IMR-90 (cell line): ENCODE measurements at regions not wholly inside any gene's neighbourhood (a gene's known extent, or its start where the extent isn't known, plus 50 kb on each side); places are given as distances from the start of the nearest gene placed in this dataset.

Experiments
- ATAC-seq: fragments of 200-7000 bp; cut with Tn5 transposase; 2 replicates; pipeline ENCODE4 v1.9.1; 2020; ENCODE audit warnings: low read depth, mild to moderate bottlenecking, moderate library complexity
- BruUV-seq: library from RNA; stranded (reverse); fragments of 400-500 nt; replicated peaks from 2 replicates; lab custom pipeline; 2021; lab: Mats Ljungman, UMichigan
- CTCF ChIA-PET: fragments of 300-600 bp; formaldehyde crosslinking; extraction: SDS; loops from one replicate; lab custom pipeline; 2021; ENCODE audit warnings: antibody characterized with exemption; lab: Yijun Ruan, JAX
- POLR2A ChIA-PET: fragments of 300-600 bp; sonication (Branson Sonifier 250); formaldehyde crosslinking; loops from one replicate; lab custom pipeline; 2022; ENCODE audit warnings: antibody characterized with exemption; ENCODE audit not compliant: unreplicated experiment; lab: Charles Lee
- DNase-seq: peaks from one replicate; pipeline ENCODE4 v3.0.0; 2013
- H2AFZ ChIP-seq: replicated peaks from 2 replicates; pipeline ENCODE3; 2013; ENCODE audit warnings: low read length, mild to moderate bottlenecking; ENCODE audit not compliant: poor library complexity
- H2AK5ac ChIP-seq: 2 replicates; pipeline ENCODE4 v1.6.1; 2013; ENCODE audit warnings: low read depth, low read length, inconsistent platforms
- H2AK9ac ChIP-seq: replicated peaks from 2 replicates; pipeline ENCODE3; 2013; ENCODE audit warnings: mild to moderate bottlenecking, low read depth, low read length, moderate library complexity; ENCODE audit not compliant: poor library complexity
- H2BK120ac ChIP-seq: 2 replicates; pipeline ENCODE4 v1.6.1; 2013; ENCODE audit warnings: low read depth, low read length, inconsistent platforms
- H2BK15ac ChIP-seq: 3 replicates; pipeline ENCODE4 v1.6.1; 2013; ENCODE audit warnings: low read depth, low read length, inconsistent platforms
- H2BK20ac ChIP-seq: 2 replicates; pipeline ENCODE4 v1.6.1; 2013; ENCODE audit warnings: low read depth, mild to moderate bottlenecking, inconsistent platforms, low read length, moderate library complexity
- H2BK5ac ChIP-seq: 2 replicates; pipeline ENCODE4 v1.6.1; 2013; ENCODE audit warnings: mild to moderate bottlenecking, low read depth, low read length, inconsistent platforms; ENCODE audit not compliant: poor library complexity, severe bottlenecking
- H3K14ac ChIP-seq: replicated peaks from 2 replicates; pipeline ENCODE4 v1.6.1; 2013; ENCODE audit warnings: low read depth, low read length, inconsistent platforms
- H3K18ac ChIP-seq: 2 replicates; pipeline ENCODE4 v1.6.1; 2013; ENCODE audit warnings: low read depth, low read length, control low read depth
- H3K23ac ChIP-seq: 2 replicates; pipeline ENCODE4 v1.6.1; 2013; ENCODE audit warnings: low read depth, low read length, inconsistent platforms
- H3K27ac ChIP-seq: 2 replicates; pipeline ENCODE4 v1.5.1; 2013; ENCODE audit warnings: mild to moderate bottlenecking, control low read depth, low read length; ENCODE audit not compliant: insufficient read depth
- H3K27me3 ChIP-seq: 2 replicates; pipeline ENCODE4 v1.6.1; 2013; ENCODE audit warnings: low read length; ENCODE audit not compliant: control insufficient read depth, insufficient read depth
- H3K36me3 ChIP-seq: 2 replicates; pipeline ENCODE4 v1.6.1; 2013; ENCODE audit warnings: low read length, mixed read lengths; ENCODE audit not compliant: control insufficient read depth, insufficient read depth
- H3K4ac ChIP-seq: 2 replicates; pipeline ENCODE4 v1.6.1; 2013; ENCODE audit warnings: low read depth, low read length, inconsistent platforms
- H3K4me1 ChIP-seq: 2 replicates; pipeline ENCODE4 v1.6.1; 2013; ENCODE audit warnings: low read length, mixed read lengths; ENCODE audit not compliant: control insufficient read depth, insufficient read depth
- H3K4me2 ChIP-seq: 2 replicates; pipeline ENCODE4 v1.6.1; 2013; ENCODE audit warnings: low read depth, mild to moderate bottlenecking, control low read depth, low read length, moderate library complexity
- H3K4me3 ChIP-seq: 2 replicates; pipeline ENCODE4 v1.5.1; 2013; ENCODE audit warnings: low read depth, mild to moderate bottlenecking, control low read depth, low read length, moderate library complexity; ENCODE audit not compliant: insufficient read depth
- H3K56ac ChIP-seq: 2 replicates; pipeline ENCODE4 v1.6.1; 2013; ENCODE audit warnings: low read length, inconsistent platforms; ENCODE audit not compliant: insufficient read depth; ENCODE audit errors: extremely low read depth
- H3K79me1 ChIP-seq, 2 experiments: 2 replicates each; pipeline ENCODE4 v1.6.1; 2013; ENCODE audit warnings: low read length in 2 of 2, inconsistent platforms in 1 of 2, low read depth in 1 of 2
- H3K9ac ChIP-seq: 2 replicates; pipeline ENCODE4 v1.6.1; 2013; ENCODE audit warnings: low read depth, low read length, control low read depth
- H3K9me1 ChIP-seq: 2 replicates; pipeline ENCODE4 v1.6.1; 2013; ENCODE audit warnings: low read length, inconsistent platforms; ENCODE audit not compliant: insufficient read depth
- H3K9me3 ChIP-seq: 2 replicates; pipeline ENCODE4 v1.6.1; 2013; ENCODE audit warnings: low read length; ENCODE audit not compliant: control insufficient read depth, insufficient read depth
- H4K20me1 ChIP-seq: 2 replicates; pipeline ENCODE4 v1.6.1; 2013; ENCODE audit warnings: low read length, inconsistent platforms; ENCODE audit not compliant: insufficient read depth
- H4K5ac ChIP-seq: 2 replicates; pipeline ENCODE4 v1.6.1; 2013; ENCODE audit warnings: mild to moderate bottlenecking, low read depth, low read length, control low read depth
- H4K8ac ChIP-seq, 2 experiments: 2 replicates each; pipeline ENCODE4 v1.6.1; 2013; ENCODE audit warnings: low read depth in 2 of 2, low read length in 2 of 2, control low read depth in 1 of 2, inconsistent platforms in 1 of 2
- H4K91ac ChIP-seq: 2 replicates; pipeline ENCODE4 v1.6.1; 2013; ENCODE audit warnings: low read depth, low read length, inconsistent platforms; ENCODE audit not compliant: insufficient read depth
- BHLHE40 ChIP-seq: fragments of 150-350 bp; IDR thresholded peaks from 2 replicates; pipeline ENCODE4 v1.6.1; 2016; ENCODE audit warnings: mild to moderate bottlenecking, low read depth, low read length
- CEBPB ChIP-seq: IDR thresholded peaks from 2 replicates; pipeline ENCODE4 v1.6.1; 2012; ENCODE audit warnings: low read depth, low read length, improper control_type of control experiment
- CHD1 ChIP-seq: IDR thresholded peaks from 2 replicates; pipeline ENCODE4 v1.6.1; 2012; ENCODE audit warnings: low read depth, low read length, improper control_type of control experiment
- ELK1 ChIP-seq: fragments of 150-350 bp; IDR thresholded peaks from 2 replicates; pipeline ENCODE4 v1.6.1; 2016; ENCODE audit warnings: low read depth, mild to moderate bottlenecking, low read length, moderate library complexity, borderline replicate concordance
- MAFK ChIP-seq: IDR thresholded peaks from 2 replicates; pipeline ENCODE4 v1.6.1; 2012; ENCODE audit warnings: low read depth, low read length, improper control_type of control experiment
- MAZ ChIP-seq: IDR thresholded peaks from 2 replicates; pipeline ENCODE4 v1.6.1; 2012; ENCODE audit warnings: low read depth, mild to moderate bottlenecking, low read length, improper control_type of control experiment, moderate library complexity, borderline replicate concordance
- NFE2L2 ChIP-seq: fragments of 150-350 bp; IDR thresholded peaks from 2 replicates; pipeline ENCODE4 v1.6.1; 2016; ENCODE audit warnings: low read depth, mild to moderate bottlenecking, low read length
- POLR2A ChIP-seq: IDR thresholded peaks from 2 replicates; pipeline ENCODE4 v1.6.1; 2012; ENCODE audit warnings: mild to moderate bottlenecking, low read depth, low read length
- RAD21 ChIP-seq: IDR thresholded peaks from 2 replicates; pipeline ENCODE4 v1.6.1; 2012; ENCODE audit warnings: low read length, improper control_type of control experiment
- RFX5 ChIP-seq: IDR thresholded peaks from 2 replicates; pipeline ENCODE4 v1.8.0; 2012; ENCODE audit warnings: low read depth, mild to moderate bottlenecking, low read length, moderate library complexity
- SMC3 ChIP-seq: fragments of 150-350 bp; IDR thresholded peaks from 2 replicates; pipeline ENCODE4 v1.6.1; 2016; ENCODE audit warnings: low read depth, mild to moderate bottlenecking, antibody characterized with exemption, low read length, moderate library complexity
- USF2 ChIP-seq: fragments of 150-350 bp; IDR thresholded peaks from 2 replicates; pipeline ENCODE4 v1.6.1; 2017; ENCODE audit warnings: mild to moderate bottlenecking, antibody characterized with exemption, low read length, low read depth
- WGBS, 2 experiments: methylation state at CpG; one replicate each; pipeline versions ENCODE4 v1.1.5 to v1.1.7; 2013; ENCODE audit warnings: missing lambda C conversion rate in 2 of 2; ENCODE audit not compliant: insufficient read length in 1 of 2; ENCODE audit errors: extremely low coverage in 2 of 2; 5-methylcytosine and 5-hydroxymethylcytosine counted together
- dilution Hi-C: fragments of 300-500 bp; cut with HindIII; formaldehyde crosslinking; loops from one replicate; pipeline ENCODE4 v1.14.3; 2018; ENCODE audit warnings: low sequenced_read_pairs; ENCODE audit not compliant: unreplicated experiment
- in situ Hi-C: fragments of 300-500 bp; cut with MboI; formaldehyde crosslinking; loops from 3 replicates; pipeline ENCODE4 v1.14.3; 2019; ENCODE audit warnings: low sequenced_read_pairs, inconsistent platforms, mixed read lengths
- intact Hi-C: fragments of 100-400 bp; cut with micrococcal nuclease; formaldehyde crosslinking; loops from 2 replicates; pipeline ENCODE4 v1.10.0; 2022
- TF ChIP-seq, protein P1 (sequence below): conservative IDR thresholded peaks from 2 replicates; pipeline ENCODE4 v1.5.1; 2012; ENCODE audit warnings: mild to moderate bottlenecking, low read depth, low read length, improper control_type of control experiment

GRCh38 chr2:57674743-57675142 is 371.9 kb upstream of the VRK2 start:
- no peak overlapping the region for H4K5ac ChIP-seq
- no peak overlapping the region for H4K8ac ChIP-seq
- H2BK15ac ChIP-seq = no peak overlapping the region
- in situ Hi-C loops = no loop called here
- no peak for ATAC-seq
- H3K36me3 ChIP-seq = no peaks in the 10 kb centered on the region
- H3K27ac ChIP-seq = no peak overlapping the region
- no peak overlapping the region for H3K4me2 ChIP-seq
- no peak overlapping the region for H3K9ac ChIP-seq
- H2BK20ac ChIP-seq = no peak overlapping the region
- H4K20me1 ChIP-seq = no peaks in the 10 kb centered on the region
- H3K4me1 ChIP-seq = no peaks in the 10 kb centered on the region
- no peak for TF ChIP-seq CHD1
- no peak for TF ChIP-seq POLR2A
- TF ChIP-seq CEBPB = no peak
- TF ChIP-seq USF2 = no peak
- no peak for TF ChIP-seq MAZ
- TF ChIP-seq RAD21 = no peak
- TF ChIP-seq SMC3 = no peak
- TF ChIP-seq, protein P1, sequence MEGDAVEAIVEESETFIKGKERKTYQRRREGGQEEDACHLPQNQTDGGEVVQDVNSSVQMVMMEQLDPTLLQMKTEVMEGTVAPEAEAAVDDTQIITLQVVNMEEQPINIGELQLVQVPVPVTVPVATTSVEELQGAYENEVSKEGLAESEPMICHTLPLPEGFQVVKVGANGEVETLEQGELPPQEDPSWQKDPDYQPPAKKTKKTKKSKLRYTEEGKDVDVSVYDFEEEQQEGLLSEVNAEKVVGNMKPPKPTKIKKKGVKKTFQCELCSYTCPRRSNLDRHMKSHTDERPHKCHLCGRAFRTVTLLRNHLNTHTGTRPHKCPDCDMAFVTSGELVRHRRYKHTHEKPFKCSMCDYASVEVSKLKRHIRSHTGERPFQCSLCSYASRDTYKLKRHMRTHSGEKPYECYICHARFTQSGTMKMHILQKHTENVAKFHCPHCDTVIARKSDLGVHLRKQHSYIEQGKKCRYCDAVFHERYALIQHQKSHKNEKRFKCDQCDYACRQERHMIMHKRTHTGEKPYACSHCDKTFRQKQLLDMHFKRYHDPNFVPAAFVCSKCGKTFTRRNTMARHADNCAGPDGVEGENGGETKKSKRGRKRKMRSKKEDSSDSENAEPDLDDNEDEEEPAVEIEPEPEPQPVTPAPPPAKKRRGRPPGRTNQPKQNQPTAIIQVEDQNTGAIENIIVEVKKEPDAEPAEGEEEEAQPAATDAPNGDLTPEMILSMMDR = no peak
- no peak for TF ChIP-seq RFX5
- no peak for TF ChIP-seq BHLHE40
- no peak for TF ChIP-seq ELK1
- no peak for TF ChIP-seq MAFK
- TF ChIP-seq NFE2L2 = no peak
- H3K23ac ChIP-seq = no peak overlapping the region
- DNase-seq = no peak
- H2BK5ac ChIP-seq = no peak overlapping the region
- POLR2A ChIA-PET = no interaction called here
- no peak overlapping the region for H3K14ac ChIP-seq
- H3K4me3 ChIP-seq = no peak overlapping the region
- H4K91ac ChIP-seq = no peak overlapping the region
- H2BK120ac ChIP-seq = no peak overlapping the region
- H3K18ac ChIP-seq = no peak overlapping the region
- H3K56ac ChIP-seq = no peak overlapping the region
- H3K9me1 ChIP-seq = no peaks in the 10 kb centered on the region
- H2AFZ ChIP-seq = no peak overlapping the region
- CTCF ChIA-PET = no interaction called here
- H3K79me1 ChIP-seq = no peaks in the 10 kb centered on the region
- H2AK5ac ChIP-seq = no peak overlapping the region
- no peaks in the 10 kb centered on the region for H3K27me3 ChIP-seq
- WGBS, 2 experiments = no CpG with 5 or more reads among the region's 2 CpGs
- BruUV-seq = no TSS peak
- no peak overlapping the region for H3K4ac ChIP-seq
- no peaks in the 10 kb centered on the region for H3K9me3 ChIP-seq
- no peak overlapping the region for H2AK9ac ChIP-seq
- dilution Hi-C loops = no loop called here
- intact Hi-C loops = no loop called here
